Sigmoid colon (tissue), 6 donors: ENCODE measurements at regions not wholly inside any gene's neighbourhood (a gene's known extent, or its start where the extent isn't known, plus 50 kb on each side); places are given as distances from the start of the nearest gene placed in this dataset.

Experiments used
- DNase-seq: peaks from one replicate; pipeline ENCODE4 v3.0.0-alpha.2; 2019
- H3K27ac ChIP-seq, 4 donors: fragments of 200-600 bp; sonication (generic); one replicate each; pipeline ENCODE4 v1.5.1; 2016 to 2019; ENCODE audit warnings: mild to moderate bottlenecking in 1 of 4
- H3K27me3 ChIP-seq, 3 donors: fragments of 200-600 bp; sonication (generic); one replicate each; pipeline ENCODE4 v1.5.1; 2019; ENCODE audit warnings: mild to moderate bottlenecking in 1 of 3
- H3K36me3 ChIP-seq, 4 donors: fragments of 200-600 bp; sonication (generic); one replicate each; pipeline ENCODE4 v1.5.1; 2016 to 2019
- H3K4me1 ChIP-seq, 4 donors: fragments of 200-600 bp; sonication (generic); one replicate each; pipeline ENCODE4 v1.5.1; 2017 to 2019
- H3K4me3 ChIP-seq, 4 donors: fragments of 200-600 bp; sonication (generic); one replicate each; pipeline ENCODE4 v1.5.1; 2017 to 2019; ENCODE audit warnings: mild to moderate bottlenecking in 2 of 4, moderate library complexity in 1 of 4
- H3K9me3 ChIP-seq, 4 donors: fragments of 200-600 bp in 3 of 4; sonication (generic) in 3 of 4; one replicate each; pipeline versions ENCODE4 v1.5.1 to v1.6.1; 2013 to 2019
- CTCF ChIP-seq, 4 experiments: fragments of 450-650 bp in 3 of 4; fragments of 200-600 bp in 1 of 4; IDR thresholded peaks; one replicate each; pipeline ENCODE4 v1.5.1; 2016 to 2019; ENCODE audit warnings: antibody characterized with exemption in 4 of 4, mild to moderate bottlenecking in 3 of 4, moderate library complexity in 2 of 4
- EP300 ChIP-seq, 4 donors: sonication (generic); formaldehyde crosslinking; IDR thresholded peaks; one replicate each; pipeline ENCODE4 v1.6.1; 2017; ENCODE audit warnings: antibody characterized with exemption in 4 of 4
- POLR2A ChIP-seq, 2 donors: fragments of 450-650 bp; IDR thresholded peaks; one replicate each; pipeline ENCODE4 v1.6.1; 2016; ENCODE audit warnings: antibody characterized with exemption in 2 of 2, mild to moderate bottlenecking in 2 of 2, moderate library complexity in 2 of 2
- POLR2AphosphoS5 ChIP-seq, 4 donors: sonication (generic); formaldehyde crosslinking; IDR thresholded peaks; one replicate each; pipeline ENCODE4 v1.6.1; 2017; ENCODE audit warnings: antibody characterized with exemption in 4 of 4
- WGBS, 2 donors: extraction: QIAGEN DNeasy Blood & Tissue Kit; methylation state at CpG; one replicate each; pipeline ENCODE4 v1.1.7; 2013; 5-methylcytosine and 5-hydroxymethylcytosine counted together
- intact Hi-C: fragments of 100-400 bp; cut with DNase I; formaldehyde crosslinking; loops from one replicate; pipeline ENCODE4 v1.15.1; 2023
- donor health status: healthy with polysubstance abuse.
- donor health status: healthy.

GRCh38 chr10:78191301-78191700 is 157.6 kb downstream of the RPS24 start:
- TF ChIP-seq POLR2A (IDR thresholded peaks at IDR 0.05) (no peak), CTCF (IDR thresholded peaks at IDR 0.05) (no peak)
- no peak for DNase-seq
- WGBS, 2 donors = 87 to 93% methylated on average over 3 of the region's 3 CpGs

DNA sequence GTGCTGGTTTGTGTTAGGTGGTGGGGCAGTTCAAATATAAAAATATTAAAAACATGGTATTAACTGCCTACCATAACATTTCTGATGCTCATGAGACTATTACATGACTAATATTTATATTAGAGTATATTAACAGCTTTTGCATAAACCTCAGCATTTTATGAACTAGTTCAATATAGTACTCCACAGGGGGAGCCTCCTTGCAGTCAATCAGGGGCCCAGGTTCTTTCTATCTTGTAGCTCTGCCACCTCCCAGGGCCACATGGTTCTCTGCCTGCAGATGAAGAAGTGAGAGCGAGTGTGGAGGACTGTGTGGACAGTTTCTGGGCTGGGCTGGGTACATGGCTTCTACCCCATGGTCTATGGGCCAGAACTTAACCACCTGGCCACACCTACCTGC is 159.5 kb downstream of the RPS24 start:
- DNase-seq = no peak
- TF ChIP-seq EP300 (IDR thresholded peaks at IDR 0.05) = no peak
- TF ChIP-seq POLR2A (IDR thresholded peaks at IDR 0.05) = no peak
- TF ChIP-seq POLR2AphosphoS5 (IDR thresholded peaks at IDR 0.05) = no peak
- no peak for TF ChIP-seq CTCF (IDR thresholded peaks at IDR 0.05)
- WGBS, 2 donors = 87 to 95% methylated on average over 1 of the region's 1 CpG
- H3K4me3 ChIP-seq = no peak overlapping the region
- H3K36me3 ChIP-seq = no peaks in the 10 kb centered on the region
- H3K9me3 ChIP-seq = peaks cover 0 to 6% (median 4%) of the 10 kb centered on the region in 4 donors
- H3K27me3 ChIP-seq = no peaks in the 10 kb centered on the region
- no peaks in the 10 kb centered on the region for H3K4me1 ChIP-seq
- no peak overlapping the region for H3K27ac ChIP-seq
- intact Hi-C loops = no loop called here

More at GRCh38 chr10:78191301-78191700, 157.6 kb downstream of the RPS24 start:
- Histone ChIP-seq H3K27ac (no peak overlapping the region), H3K36me3 (no peaks in the 10 kb centered on the region), H3K9me3 (peaks cover 0 to 6% (median 4%) of the 10 kb centered on the region in 4 donors), H3K4me1 (no peaks in the 10 kb centered on the region), H3K27me3 (no peaks in the 10 kb centered on the region), H3K4me3 (no peak overlapping the region)
- intact Hi-C loops = no loop called here

GRCh38 chr10:78194050-78194449 is 160.4 kb downstream of the RPS24 start:
- DNase-seq = no peak
- no peak overlapping the region for H3K4me3 ChIP-seq
- H3K27ac ChIP-seq = no peak overlapping the region
- WGBS, 2 donors = 66 to 73% methylated on average over 4 of the region's 4 CpGs
- H3K9me3 ChIP-seq = peaks cover 0 to 6% (median 4%) of the 10 kb centered on the region in 4 donors
- intact Hi-C loops = no loop called here
- no peaks in the 10 kb centered on the region for H3K27me3 ChIP-seq
- H3K4me1 ChIP-seq = no peaks in the 10 kb centered on the region
- no peaks in the 10 kb centered on the region for H3K36me3 ChIP-seq
- TF ChIP-seq CTCF (IDR thresholded peaks at IDR 0.05) (no peak), POLR2AphosphoS5 (IDR thresholded peaks at IDR 0.05) (no peak), POLR2A (IDR thresholded peaks at IDR 0.05) (no peak), EP300 (IDR thresholded peaks at IDR 0.05) (no peak)

DNA sequence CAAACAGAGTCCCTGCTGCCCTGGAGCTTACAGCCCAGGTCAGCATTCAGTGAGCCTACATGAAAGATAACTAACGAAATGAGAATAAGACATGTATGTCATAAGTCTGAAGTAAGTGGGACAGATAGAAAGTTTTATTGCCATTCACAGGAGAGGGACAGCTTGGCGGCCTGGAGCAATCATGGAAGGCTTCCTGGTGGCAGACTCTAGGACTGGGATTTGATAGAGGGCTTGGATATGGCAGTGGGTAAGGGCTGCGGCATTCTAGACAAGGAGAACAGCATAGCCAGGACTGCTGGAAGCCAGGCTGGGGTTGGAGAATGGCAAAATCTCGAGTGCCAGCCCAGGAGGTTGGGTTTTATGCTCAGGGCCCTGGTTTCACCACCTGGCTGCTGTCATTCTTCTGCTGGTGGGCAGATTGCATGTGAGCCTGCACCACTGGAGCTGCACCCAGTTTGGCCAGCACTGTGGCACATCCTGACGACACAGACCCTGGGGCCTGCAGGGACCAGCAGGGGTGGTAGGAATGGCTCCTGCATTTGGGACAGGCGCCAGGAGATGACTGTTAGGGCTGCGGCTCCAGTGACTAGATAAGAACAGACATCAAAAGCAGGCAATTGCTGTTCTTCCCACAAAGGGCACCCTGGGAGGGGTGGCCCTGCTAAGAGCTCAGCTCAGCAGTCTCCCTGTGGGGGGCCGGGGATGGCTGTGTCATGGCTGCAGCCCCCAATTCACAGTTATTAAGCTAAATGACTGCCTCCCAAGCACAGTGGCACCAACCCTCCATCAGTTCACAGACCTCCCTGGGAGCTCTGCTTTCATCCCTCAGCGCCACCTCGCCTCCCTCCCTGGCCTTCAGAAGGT is 161.1 kb downstream of the RPS24 start:
- 72 to 85% methylated on average over 10 of the region's 10 CpGs for WGBS, 2 donors
- TF ChIP-seq POLR2A (IDR thresholded peaks at IDR 0.05) (no peak), POLR2AphosphoS5 (IDR thresholded peaks at IDR 0.05) (no peak), EP300 (IDR thresholded peaks at IDR 0.05) (no peak), CTCF (IDR thresholded peaks at IDR 0.05) (no peak)
- DNase-seq = no peak
- no peaks in the 10 kb centered on the region for H3K4me1 ChIP-seq
- H3K36me3 ChIP-seq = no peaks in the 10 kb centered on the region
- H3K9me3 ChIP-seq = peaks cover 0 to 6% (median 4%) of the 10 kb centered on the region in 4 donors
- H3K27me3 ChIP-seq = no peaks in the 10 kb centered on the region
- H3K4me3 ChIP-seq = no peak overlapping the region
- no peak overlapping the region for H3K27ac ChIP-seq
- intact Hi-C loops = no loop called here
